Thyroid gland (tissue), 4 donors: ENCODE measurements at regions not wholly inside any gene's neighbourhood (a gene's known extent, or its start where the extent isn't known, plus 50 kb on each side); places are given as distances from the start of the nearest gene placed in this dataset.
"Not testable (repeated sequence)": the region's sequence is repeated elsewhere in the genome, so short reads cannot be mapped to it uniquely, and the experiment has no call there.

ENCODE experiments used
- DNase-seq, 2 donors: peaks; one replicate each; pipeline ENCODE4 v3.0.0-alpha.2; 2019
- H3K27ac ChIP-seq, 3 donors: fragments of 200-600 bp; sonication (generic); 1 replicate in 2 of 3; 2 replicates in 1 of 3; pipeline ENCODE4 v1.5.1; 2016 to 2019; ENCODE audit warnings: mild to moderate bottlenecking in 1 of 3, moderate library complexity in 1 of 3
- H3K27me3 ChIP-seq: fragments of 200-600 bp; sonication (generic); one replicate; pipeline ENCODE4 v1.5.1; 2019
- H3K36me3 ChIP-seq, 2 donors: fragments of 200-600 bp; sonication (generic); one replicate each; pipeline ENCODE4 v1.5.1; 2016 to 2019
- H3K4me1 ChIP-seq, 2 donors: fragments of 200-600 bp; sonication (generic); one replicate each; pipeline ENCODE4 v1.5.1; 2017 to 2019
- H3K4me3 ChIP-seq, 3 donors: fragments of 200-600 bp; sonication (generic); replicated peaks in 1 of 3; 1 replicate in 2 of 3; 2 replicates in 1 of 3; pipeline ENCODE4 v1.5.1; 2016; ENCODE audit warnings: mild to moderate bottlenecking in 1 of 3
- H3K9me3 ChIP-seq: fragments of 200-600 bp; sonication (generic); one replicate; pipeline ENCODE4 v1.5.1; 2017
- POLR2A ChIP-seq, 2 donors: fragments of 450-650 bp; IDR thresholded peaks; one replicate each; pipeline ENCODE4 v1.6.1; 2017; ENCODE audit warnings: antibody characterized with exemption in 2 of 2, mild to moderate bottlenecking in 2 of 2, moderate library complexity in 1 of 2
- WGBS, 2 donors: methylation state at CpG; one replicate each; pipeline ENCODE4 v1.1.5; 2017; 5-methylcytosine and 5-hydroxymethylcytosine counted together
- intact Hi-C: fragments of 100-400 bp; cut with DNase I; formaldehyde crosslinking; loops from one replicate; pipeline ENCODE4 v1.15.1; 2023
- TF ChIP-seq, protein P1 (sequence below), 6 experiments: fragments of 200-600 bp in 3 of 6; fragments of 450-650 bp in 3 of 6; sonication (generic) in 3 of 6; IDR thresholded peaks; one replicate each; pipeline ENCODE4 v1.5.1; 2016 to 2019; ENCODE audit warnings: antibody characterized with exemption in 6 of 6, mild to moderate bottlenecking in 2 of 6, inconsistent platforms in 1 of 6, moderate library complexity in 1 of 6

DNA sequence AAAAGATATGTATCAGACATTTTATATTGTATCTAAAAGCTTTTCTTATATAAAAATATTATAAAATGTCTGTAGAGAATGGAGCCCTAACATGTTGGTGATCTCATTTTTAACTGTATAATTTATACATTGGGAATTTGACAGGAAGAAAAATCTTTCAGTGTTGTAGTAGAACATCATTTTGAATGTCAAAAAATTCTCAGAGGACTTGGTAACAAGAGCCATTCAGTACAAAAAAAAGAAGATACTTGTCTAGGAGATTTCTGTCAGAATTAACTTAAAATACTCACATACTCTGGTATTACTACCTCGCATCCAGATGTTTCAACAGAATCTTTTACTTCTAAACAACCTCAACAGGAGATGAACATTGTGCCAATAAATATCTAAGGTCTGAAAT lies 1277.9 kb downstream of the ROBO2 start:
- Histone ChIP-seq H3K27me3 (no peaks in the 10 kb centered on the region), H3K4me3 (no peak overlapping the region), H3K4me1 (no peaks in the 10 kb centered on the region), H3K9me3 (no peaks in the 10 kb centered on the region), H3K36me3 (no peaks in the 10 kb centered on the region), H3K27ac (no peak overlapping the region)
- TF ChIP-seq, protein P1, sequence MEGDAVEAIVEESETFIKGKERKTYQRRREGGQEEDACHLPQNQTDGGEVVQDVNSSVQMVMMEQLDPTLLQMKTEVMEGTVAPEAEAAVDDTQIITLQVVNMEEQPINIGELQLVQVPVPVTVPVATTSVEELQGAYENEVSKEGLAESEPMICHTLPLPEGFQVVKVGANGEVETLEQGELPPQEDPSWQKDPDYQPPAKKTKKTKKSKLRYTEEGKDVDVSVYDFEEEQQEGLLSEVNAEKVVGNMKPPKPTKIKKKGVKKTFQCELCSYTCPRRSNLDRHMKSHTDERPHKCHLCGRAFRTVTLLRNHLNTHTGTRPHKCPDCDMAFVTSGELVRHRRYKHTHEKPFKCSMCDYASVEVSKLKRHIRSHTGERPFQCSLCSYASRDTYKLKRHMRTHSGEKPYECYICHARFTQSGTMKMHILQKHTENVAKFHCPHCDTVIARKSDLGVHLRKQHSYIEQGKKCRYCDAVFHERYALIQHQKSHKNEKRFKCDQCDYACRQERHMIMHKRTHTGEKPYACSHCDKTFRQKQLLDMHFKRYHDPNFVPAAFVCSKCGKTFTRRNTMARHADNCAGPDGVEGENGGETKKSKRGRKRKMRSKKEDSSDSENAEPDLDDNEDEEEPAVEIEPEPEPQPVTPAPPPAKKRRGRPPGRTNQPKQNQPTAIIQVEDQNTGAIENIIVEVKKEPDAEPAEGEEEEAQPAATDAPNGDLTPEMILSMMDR (IDR thresholded peaks at IDR 0.05): no peak
- TF ChIP-seq POLR2A (IDR thresholded peaks at IDR 0.05): no peak
- intact Hi-C loops: no loop called here
- 85 to 87% methylated on average over 1 of the region's 1 CpG for WGBS, 2 donors
- DNase-seq: no peak

DNA sequence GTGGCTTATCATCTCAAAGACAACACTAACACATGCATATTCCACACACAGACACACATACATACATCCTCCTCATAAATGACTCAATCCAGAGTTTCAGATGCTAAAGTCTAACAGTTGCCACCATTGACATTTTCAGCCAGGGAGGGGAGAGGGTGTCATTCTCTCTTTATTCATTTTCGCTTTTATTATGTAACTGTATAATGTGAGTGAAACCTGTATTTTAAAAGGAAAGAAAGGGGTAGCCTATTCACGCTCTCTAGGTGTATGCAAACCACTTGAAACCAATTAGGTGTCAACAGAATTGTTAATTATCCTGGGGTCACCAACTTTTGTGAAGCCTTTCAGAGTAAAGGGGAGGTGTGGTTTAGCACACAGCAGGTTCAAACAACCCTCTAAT lies 1282.9 kb downstream of the ROBO2 start:
- intact Hi-C loops: no loop called here
- H3K27ac ChIP-seq: no peak overlapping the region
- H3K4me1 ChIP-seq: no peaks in the 10 kb centered on the region
- no peak for DNase-seq
- TF ChIP-seq POLR2A (IDR thresholded peaks at IDR 0.05): no peak
- TF ChIP-seq, protein P1 (IDR thresholded peaks at IDR 0.05): no peak
- WGBS, 2 donors: 92 to 94% methylated on average over 2 of the region's 2 CpGs
- H3K9me3 ChIP-seq: no peaks in the 10 kb centered on the region
- H3K4me3 ChIP-seq: no peak overlapping the region
- H3K36me3 ChIP-seq: no peaks in the 10 kb centered on the region
- no peaks in the 10 kb centered on the region for H3K27me3 ChIP-seq

DNA sequence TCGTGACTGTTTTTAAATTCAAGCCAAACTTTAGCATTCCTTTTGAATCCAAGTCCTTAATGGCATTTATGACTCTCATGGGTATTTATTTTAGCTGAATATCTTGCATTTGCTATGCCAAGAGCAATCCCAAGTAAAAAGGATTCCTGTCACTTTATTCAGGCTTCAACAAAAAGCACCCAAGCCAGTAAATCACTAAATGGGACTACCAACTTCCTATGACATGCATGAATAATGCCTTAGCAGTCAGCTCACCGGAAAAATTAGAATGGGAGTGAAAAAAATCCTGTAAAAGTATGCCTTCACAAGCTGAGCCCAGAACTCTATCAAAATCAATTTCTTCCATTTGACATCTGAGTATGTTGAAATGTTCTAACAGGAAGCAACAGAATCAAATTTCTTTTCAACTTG lies 1297.9 kb downstream of the ROBO2 start:
- no peak for DNase-seq
- TF ChIP-seq, protein P1 (IDR thresholded peaks at IDR 0.05): no peak
- TF ChIP-seq POLR2A (IDR thresholded peaks at IDR 0.05): no peak
- Histone ChIP-seq H3K9me3 (no peaks in the 10 kb centered on the region), H3K4me1 (peaks cover 5 to 9% of the 10 kb centered on the region in 2 donors), H3K36me3 (no peaks in the 10 kb centered on the region), H3K27me3 (no peaks in the 10 kb centered on the region), H3K4me3 (no peak overlapping the region), H3K27ac (no peak overlapping the region)
- intact Hi-C loops: no loop called here
- WGBS, 2 donors: 12 to 17% methylated on average over 2 of the region's 2 CpGs

DNA sequence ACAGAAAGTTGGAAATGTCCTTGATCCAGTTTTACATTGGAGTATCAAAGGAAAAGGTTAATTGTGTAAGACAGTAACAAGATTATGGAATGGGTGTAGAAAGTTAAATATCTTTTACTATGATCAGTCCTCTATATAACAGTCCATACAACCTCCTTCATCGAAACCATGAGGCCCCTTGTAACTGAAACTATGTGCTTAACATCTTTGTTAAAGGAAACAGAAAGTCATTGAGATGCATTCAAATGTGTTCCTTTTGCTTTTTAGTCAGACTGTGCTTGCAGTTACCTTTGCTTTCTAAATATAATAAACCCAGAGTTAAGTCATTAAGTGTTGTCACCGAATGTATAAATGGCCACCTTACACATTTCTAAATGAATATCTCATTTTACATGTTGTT lies 1298.5 kb downstream of the ROBO2 start:
- no peak for DNase-seq
- Histone ChIP-seq H3K9me3 (no peaks in the 10 kb centered on the region), H3K4me1 (peaks cover 5 to 9% of the 10 kb centered on the region in 2 donors), H3K4me3 (no peak overlapping the region), H3K27ac (no peak overlapping the region), H3K36me3 (no peaks in the 10 kb centered on the region), H3K27me3 (no peaks in the 10 kb centered on the region)
- 40 to 44% methylated on average over 2 of the region's 2 CpGs for WGBS, 2 donors
- TF ChIP-seq POLR2A (IDR thresholded peaks at IDR 0.05): no peak
- TF ChIP-seq, protein P1 (IDR thresholded peaks at IDR 0.05): no peak
- intact Hi-C loops: no loop called here

DNA sequence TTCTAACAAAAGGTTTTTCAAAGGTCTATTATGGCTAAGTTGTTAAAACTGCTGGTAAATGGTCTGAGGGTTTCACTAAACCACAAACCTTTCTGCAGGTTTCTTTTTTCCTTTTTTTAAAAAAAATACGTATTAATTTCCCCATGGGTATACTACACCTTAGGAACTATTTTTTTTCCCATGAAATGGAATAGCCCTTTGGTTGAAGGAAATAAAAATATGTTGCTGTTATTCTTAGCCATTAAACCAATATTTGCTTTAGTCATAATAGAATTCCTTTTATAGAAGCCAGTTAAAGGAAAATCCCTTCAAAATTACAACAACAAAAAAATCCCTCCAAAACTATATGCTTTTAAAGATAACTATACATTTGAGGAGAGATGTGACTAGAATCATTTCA lies 1303.3 kb downstream of the ROBO2 start:
- DNase-seq: no peak
- WGBS, 2 donors: 62 to 75% methylated on average over 1 of the region's 1 CpG
- Histone ChIP-seq H3K4me3 (no peak overlapping the region), H3K27ac (no peak overlapping the region), H3K4me1 (peaks cover 1% of the 10 kb centered on the region in 2 donors), H3K36me3 (no peaks in the 10 kb centered on the region), H3K9me3 (no peaks in the 10 kb centered on the region), H3K27me3 (no peaks in the 10 kb centered on the region)
- TF ChIP-seq, protein P1 (IDR thresholded peaks at IDR 0.05): no peak
- TF ChIP-seq POLR2A (IDR thresholded peaks at IDR 0.05): no peak
- intact Hi-C loops: no loop called here

DNA sequence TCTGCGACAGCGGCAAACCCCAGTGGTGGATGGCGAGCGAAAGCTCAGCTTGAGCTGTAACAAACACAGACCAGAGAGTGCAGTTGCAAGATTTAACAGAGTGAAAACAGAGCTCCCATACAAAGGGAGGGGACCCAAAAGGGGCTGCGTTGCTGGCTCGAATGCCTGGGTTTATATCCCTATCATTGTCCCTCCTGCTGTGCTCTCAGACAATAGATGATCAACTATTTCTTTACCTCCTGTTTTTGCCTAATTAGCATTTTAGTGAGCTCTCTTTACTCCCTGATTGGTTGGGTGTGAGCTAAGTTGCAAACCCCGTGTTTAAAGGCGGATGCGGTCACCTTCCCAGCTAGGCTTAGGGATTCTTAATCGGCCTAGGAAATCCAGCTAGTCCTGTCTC lies 1304.4 kb downstream of the ROBO2 start:
- H3K36me3 ChIP-seq, H3K27ac ChIP-seq, H3K4me1 ChIP-seq, H3K4me3 ChIP-seq, DNase-seq, intact Hi-C loops, H3K27me3 ChIP-seq, H3K9me3 ChIP-seq: not testable (repeated sequence)
- WGBS, 2 donors: 87 to 91% methylated on average over 10 of the region's 10 CpGs
